GM12878 (cell line): ENCODE measurements at regions not wholly inside any gene's neighbourhood (a gene's known extent, or its start where the extent isn't known, plus 50 kb on each side); places are given as distances from the start of the nearest gene placed in this dataset.

ENCODE experiments used
- ATAC-seq: fragments of 200-7000 bp; cut with Tn5 transposase; 3 replicates; pipeline ENCODE4 v1.9.1; 2020; ENCODE audit warnings: mild to moderate bottlenecking, moderate library complexity
- BruUV-seq: library from RNA; stranded (reverse); fragments of 400-500 nt; replicated peaks from 2 replicates; lab custom pipeline; 2021; lab: Mats Ljungman, UMichigan
- CTCF ChIA-PET: fragments of 300-600 bp; sonication (Branson Sonifier 250); formaldehyde crosslinking; extraction: SDS; loops from one replicate; lab custom pipeline; 2021; ENCODE audit warnings: inconsistent platforms; lab: Yijun Ruan, JAX
- POLR2A ChIA-PET: fragments of 350-600 bp; formaldehyde crosslinking; extraction: SDS; loops from one replicate; lab custom pipeline; 2021; ENCODE audit warnings: inconsistent platforms; lab: Charles Lee
- RAD21 ChIA-PET: fragments of 300-600 bp; sonication (Branson Sonifier 250); formaldehyde crosslinking; loops from one replicate; lab custom pipeline; 2023; ENCODE audit warnings: antibody characterized with exemption; ENCODE audit not compliant: unreplicated experiment; lab: Charles Lee
- SMC1A ChIA-PET: fragments of 300-600 bp; sonication (Branson Sonifier 250); formaldehyde crosslinking; loops from one replicate; lab custom pipeline; 2023; ENCODE audit not compliant: unreplicated experiment, uncharacterized antibody; lab: Charles Lee
- DNase-seq: peaks from one replicate; pipeline ENCODE4 v3.0.0-alpha.2; 2011; ENCODE audit warnings: low read depth, low spot score
- FAIRE-seq: peaks from 3 replicates; lab custom pipeline; 2011; peaks lifted over from hg19 to GRCh38; lab: Jason Lieb, UNC
- H2AFZ ChIP-seq: 2 replicates; pipeline ENCODE4 v1.6.0; 2011; ENCODE audit warnings: low read depth, low read length, control low read depth; ENCODE audit not compliant: control insufficient read depth
- H3K27ac ChIP-seq: 2 replicates; pipeline ENCODE4 v1.5.1; 2011; ENCODE audit warnings: control low read depth; ENCODE audit not compliant: control insufficient read depth, insufficient read depth
- H3K27me3 ChIP-seq, 2 experiments: replicated peaks in 1 of 2; 2 replicates each; pipeline versions ENCODE4 v1.6.0 to v1.6.1; 2011; ENCODE audit warnings: low read length in 1 of 2; ENCODE audit not compliant: control insufficient read depth in 2 of 2, insufficient read depth in 2 of 2
- H3K36me3 ChIP-seq, 2 experiments: 2 replicates each; pipeline ENCODE4 v1.5.1; 2011; ENCODE audit warnings: low read length in 1 of 2; ENCODE audit not compliant: control insufficient read depth in 2 of 2, insufficient read depth in 2 of 2
- H3K4me1 ChIP-seq: 2 replicates; pipeline ENCODE4 v1.6.1; 2011; ENCODE audit warnings: mild to moderate bottlenecking, low read length, moderate library complexity, mixed read lengths; ENCODE audit not compliant: control insufficient read depth, insufficient read depth
- H3K4me2 ChIP-seq: 2 replicates; pipeline ENCODE4 v1.6.0; 2011; ENCODE audit warnings: control low read depth; ENCODE audit not compliant: control insufficient read depth, insufficient read depth
- H3K4me3 ChIP-seq: fragments of 200-600 bp; sonication (generic); 2 replicates; pipeline ENCODE4 v1.5.1; 2016
- H3K79me2 ChIP-seq: 2 replicates; pipeline ENCODE4 v1.6.0; 2011; ENCODE audit warnings: low read length; ENCODE audit not compliant: control insufficient read depth, insufficient read depth
- H3K9ac ChIP-seq: 2 replicates; pipeline ENCODE4 v1.8.0; 2011; ENCODE audit warnings: low read length, control low read depth, mixed read lengths; ENCODE audit not compliant: control insufficient read depth, insufficient read depth
- H3K9me3 ChIP-seq: replicated peaks from 3 replicates; pipeline ENCODE4 v1.5.1; 2011; ENCODE audit warnings: mild to moderate bottlenecking, low read length; ENCODE audit not compliant: control insufficient read depth, insufficient read depth
- H4K20me1 ChIP-seq: 2 replicates; pipeline ENCODE4 v1.6.0; 2011; ENCODE audit not compliant: control insufficient read depth, insufficient read depth
- ASH2L ChIP-seq: fragments of 300-600, 200-600 bp; sonication (generic); IDR thresholded peaks from 2 replicates; pipeline ENCODE4 v1.6.1; 2017; ENCODE audit warnings: low read depth, mild to moderate bottlenecking, borderline replicate concordance
- CBX5 ChIP-seq: sonication (generic); IDR thresholded peaks from 2 replicates; pipeline ENCODE4 v1.6.1; 2016; ENCODE audit warnings: low read depth, moderate library complexity, mild to moderate bottlenecking, inconsistent platforms
- DPF2 ChIP-seq: fragments of 450-650 bp; IDR thresholded peaks from 2 replicates; pipeline ENCODE4 v1.6.1; 2017; ENCODE audit warnings: mild to moderate bottlenecking
- GATAD2B ChIP-seq: fragments of 450-650 bp; conservative IDR thresholded peaks from 2 replicates; pipeline ENCODE4 v1.6.1; 2017; ENCODE audit warnings: low read depth, mild to moderate bottlenecking, moderate library complexity
- HDGF ChIP-seq: fragments of 450-650 bp; IDR thresholded peaks from 2 replicates; pipeline ENCODE4 v1.6.1; 2016; ENCODE audit warnings: antibody characterized with exemption
- JUNB ChIP-seq: IDR thresholded peaks from 2 replicates; pipeline ENCODE4 v1.6.1; 2016; ENCODE audit warnings: antibody characterized with exemption, mild to moderate bottlenecking
- KDM1A ChIP-seq: fragments of 200-600 bp; sonication (generic); IDR thresholded peaks from 2 replicates; pipeline ENCODE4 v1.6.1; 2016; ENCODE audit warnings: borderline replicate concordance
- MEF2B ChIP-seq: fragments of 450-650 bp; IDR thresholded peaks from 2 replicates; pipeline ENCODE4 v1.6.1; 2018; ENCODE audit warnings: mild to moderate bottlenecking, moderate library complexity; ENCODE audit not compliant: partially characterized antibody, poor library complexity, severe bottlenecking
- MXI1 ChIP-seq: fragments of 150-350 bp; IDR thresholded peaks from 2 replicates; pipeline ENCODE4 v1.6.1; 2011; ENCODE audit warnings: low read depth, mild to moderate bottlenecking, inconsistent platforms, low read length, improper control_type of control experiment
- NR2C2 ChIP-seq: IDR thresholded peaks from 2 replicates; pipeline ENCODE4 v1.6.1; 2011; ENCODE audit warnings: borderline replicate concordance, low read depth; ENCODE audit not compliant: control insufficient read depth, insufficient read length
- RUNX3 ChIP-seq: IDR thresholded peaks from 2 replicates; pipeline ENCODE4 v1.6.1; 2012; ENCODE audit warnings: low read length, inconsistent platforms
- SIN3A ChIP-seq: IDR thresholded peaks from 2 replicates; pipeline ENCODE4 v1.6.1; 2012; ENCODE audit warnings: low read depth, low read length, improper control_type of control experiment
- SKIL ChIP-seq: fragments of 450-650 bp; IDR thresholded peaks from 2 replicates; pipeline ENCODE4 v1.6.1; 2017; ENCODE audit warnings: mild to moderate bottlenecking, low read depth, inconsistent platforms; ENCODE audit not compliant: poor library complexity, severe bottlenecking
- TARDBP ChIP-seq: IDR thresholded peaks from 2 replicates; pipeline ENCODE4 v1.6.1; 2016; ENCODE audit warnings: borderline replicate concordance
- YBX1 ChIP-seq: fragments of 450-650 bp; IDR thresholded peaks from 2 replicates; pipeline ENCODE4 v1.6.1; 2016; ENCODE audit warnings: antibody characterized with exemption
- ZBED1 ChIP-seq: IDR thresholded peaks from 2 replicates; pipeline ENCODE4 v1.6.1; 2016; ENCODE audit warnings: borderline replicate concordance
- ZNF274 ChIP-seq: IDR thresholded peaks from one replicate; pipeline ENCODE4 v1.8.0; 2011; ENCODE audit not compliant: insufficient read length, insufficient read depth
- WGBS: methylation state at CpG from one replicate; pipeline ENCODE4 v1.1.6; 2016; ENCODE audit warnings: low lambda C conversion rate; ENCODE audit not compliant: insufficient replicate concordance, insufficient coverage; ENCODE audit errors: missing lambda C conversion rate; 5-methylcytosine and 5-hydroxymethylcytosine counted together
- in situ Hi-C: fragments of 300-500 bp; cut with MboI; formaldehyde crosslinking; loops from 9 replicates; pipeline ENCODE4 v1.14.3; 2018; ENCODE audit warnings: mixed read lengths
- intact Hi-C: fragments of 100-400 bp; cut with micrococcal nuclease; formaldehyde crosslinking; loops from one replicate; pipeline ENCODE4 v1.14.2; 2022; ENCODE audit not compliant: unreplicated experiment
- TF ChIP-seq, protein P1 (sequence below): IDR thresholded peaks from 2 replicates; pipeline ENCODE4 v1.6.1; 2011; ENCODE audit warnings: low read depth, low read length, improper control_type of control experiment, borderline replicate concordance

DNA sequence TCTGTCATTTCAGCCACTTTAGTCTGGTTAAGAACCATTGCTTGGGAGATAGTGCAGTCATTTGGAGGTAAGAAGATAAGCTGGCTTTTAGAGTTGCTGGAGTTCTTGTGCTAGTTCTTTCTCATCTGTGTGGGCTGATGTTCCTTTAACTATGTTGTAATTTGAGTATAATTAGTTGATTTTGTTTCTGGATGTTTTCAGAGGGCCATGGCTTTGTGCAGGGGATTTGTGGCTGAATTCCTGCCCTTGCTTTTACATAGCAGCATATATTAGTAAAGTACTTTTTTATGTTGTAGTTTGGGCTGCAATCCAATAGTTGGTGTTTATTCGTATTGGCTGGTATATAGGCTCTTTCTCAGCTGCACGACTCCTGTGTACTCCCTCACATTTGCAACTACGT, 339.6 kb downstream of the ANKRD50 start (continued):
- no peak for TF ChIP-seq ASH2L
- TF ChIP-seq, all 136 proteins: peak for 0

DNA sequence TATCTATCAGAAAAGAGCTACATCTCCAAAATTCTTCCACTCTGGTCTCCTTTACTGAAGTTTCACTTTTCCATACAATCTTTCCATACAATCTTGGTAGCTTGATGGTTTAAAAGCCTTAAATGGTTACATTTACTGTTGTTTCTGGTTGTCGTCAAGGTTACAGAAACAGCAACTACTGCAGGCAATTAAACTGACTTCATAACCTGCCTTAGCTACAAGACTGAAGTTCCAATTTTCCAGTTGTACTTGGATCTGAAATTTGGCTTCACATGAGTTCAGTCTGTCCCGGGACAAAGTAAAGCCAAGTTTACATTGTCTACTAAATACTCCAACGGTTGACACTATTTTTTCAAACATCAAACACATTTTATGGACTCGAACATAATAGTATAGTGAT, 326.4 kb downstream of the ANKRD50 start:
- H3K4me1 ChIP-seq, result no peaks in the 10 kb centered on the region
- H3K36me3 ChIP-seq, result no peaks in the 10 kb centered on the region
- intact Hi-C loops, result no loop called here
- no peaks in the 10 kb centered on the region for H3K9me3 ChIP-seq
- H3K4me2 ChIP-seq, result no peak overlapping the region
- no peaks in the 10 kb centered on the region for H4K20me1 ChIP-seq
- in situ Hi-C loops, result no loop called here
- WGBS, result 21% methylated on average over 4 of the region's 4 CpGs
- no peak overlapping the region for H3K27ac ChIP-seq
- ATAC-seq (no peak), DNase-seq (no peak), FAIRE-seq (no peak)
- CTCF ChIA-PET, result no interaction called here
- RAD21 ChIA-PET, result no interaction called here
- no peaks in the 10 kb centered on the region for H3K79me2 ChIP-seq
- SMC1A ChIA-PET, result no interaction called here
- BruUV-seq, result no TSS peak
- H3K9ac ChIP-seq, result no peak overlapping the region
- POLR2A ChIA-PET, result no interaction called here
- H3K27me3 ChIP-seq, result no peaks in the 10 kb centered on the region
- TF ChIP-seq ZNF274 (no peak), NR2C2 (no peak), ZBED1 (no peak), MXI1 (no peak), MEF2B (no peak), CBX5 (no peak), GATAD2B (no peak), YBX1 (no peak), SIN3A (no peak), SKIL (no peak), KDM1A (no peak), DPF2 (no peak), JUNB (no peak), RUNX3 (no peak), TARDBP (no peak), HDGF (no peak)
- TF ChIP-seq, protein P1, sequence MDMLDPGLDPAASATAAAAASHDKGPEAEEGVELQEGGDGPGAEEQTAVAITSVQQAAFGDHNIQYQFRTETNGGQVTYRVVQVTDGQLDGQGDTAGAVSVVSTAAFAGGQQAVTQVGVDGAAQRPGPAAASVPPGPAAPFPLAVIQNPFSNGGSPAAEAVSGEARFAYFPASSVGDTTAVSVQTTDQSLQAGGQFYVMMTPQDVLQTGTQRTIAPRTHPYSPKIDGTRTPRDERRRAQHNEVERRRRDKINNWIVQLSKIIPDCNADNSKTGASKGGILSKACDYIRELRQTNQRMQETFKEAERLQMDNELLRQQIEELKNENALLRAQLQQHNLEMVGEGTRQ, result no peak
- H3K4me3 ChIP-seq, result no peak overlapping the region
- H2AFZ ChIP-seq, result no peak overlapping the region
